Stomach (tissue), 8 donors: ENCODE measurements at regions not wholly inside any gene's neighbourhood (a gene's known extent, or its start where the extent isn't known, plus 50 kb on each side); places are given as distances from the start of the nearest gene placed in this dataset.
A peak's percentile ranks its signal among the peaks of the same experiment; 100 is the strongest.

Source experiments
- DNase-seq, 2 donors: peaks; one replicate each; pipeline versions ENCODE4 v3.0.0 to v3.0.0-alpha.2; 2013 to 2019
- H3K27ac ChIP-seq, 5 donors: fragments of 200-600 bp in 4 of 5; sonication (generic) in 4 of 5; one replicate each; pipeline ENCODE4 v1.5.1; 2013 to 2019; ENCODE audit warnings: mild to moderate bottlenecking in 1 of 5, moderate library complexity in 1 of 5
- H3K27me3 ChIP-seq, 3 donors: fragments of 200-600 bp; sonication (generic); one replicate each; pipeline ENCODE4 v1.5.1; 2017 to 2019; ENCODE audit warnings: mixed run types in 1 of 3
- H3K36me3 ChIP-seq, 4 donors: fragments of 200-600 bp; sonication (generic); 1 replicate in 3 of 4; 2 replicates in 1 of 4; pipeline ENCODE4 v1.5.1; 2016 to 2019
- H3K4me1 ChIP-seq, 4 donors: fragments of 200-600 bp; sonication (generic); one replicate each; pipeline ENCODE4 v1.5.1; 2016 to 2019
- H3K4me3 ChIP-seq, 4 donors: fragments of 200-600 bp; sonication (generic) in 3 of 4; one replicate each; pipeline ENCODE4 v1.5.1; 2016 to 2019; ENCODE audit warnings: mild to moderate bottlenecking in 1 of 4
- H3K9me3 ChIP-seq, 4 donors: fragments of 200-600 bp; sonication (generic); one replicate each; pipeline ENCODE4 v1.5.1; 2016 to 2019
- CTCF ChIP-seq, 7 experiments: fragments of 450-650 bp in 4 of 7; fragments of 200-600 bp in 3 of 7; sonication (generic) in 3 of 7; IDR thresholded peaks; one replicate each; pipeline ENCODE4 v1.5.1; 2016 to 2019; ENCODE audit warnings: antibody characterized with exemption in 7 of 7, control low read depth in 2 of 7, mild to moderate bottlenecking in 1 of 7
- EP300 ChIP-seq: sonication (generic); formaldehyde crosslinking; IDR thresholded peaks from one replicate; pipeline ENCODE4 v1.6.1; 2017; ENCODE audit warnings: antibody characterized with exemption
- POLR2A ChIP-seq, 4 donors: fragments of 450-650 bp; IDR thresholded peaks; one replicate each; pipeline ENCODE4 v1.6.1; 2016; ENCODE audit warnings: antibody characterized with exemption in 4 of 4, control low read depth in 2 of 4, mild to moderate bottlenecking in 1 of 4, moderate library complexity in 1 of 4
- POLR2AphosphoS5 ChIP-seq, 3 donors: sonication (generic); formaldehyde crosslinking; IDR thresholded peaks; one replicate each; pipeline ENCODE4 v1.6.1; 2016; ENCODE audit warnings: antibody characterized with exemption in 3 of 3
- WGBS, 5 donors: extraction: QIAGEN DNeasy Blood & Tissue Kit in 3 of 5; methylation state at CpG; one replicate each; pipeline versions ENCODE4 v1.1.5 to v1.1.7; 2013 to 2018; 5-methylcytosine and 5-hydroxymethylcytosine counted together
- intact Hi-C: fragments of 100-400 bp; cut with DNase I; formaldehyde crosslinking; loops from one replicate; pipeline ENCODE4 v1.15.1; 2023; ENCODE audit warnings: low total_unique reads
- donor health status: healthy with polysubstance abuse.
- donor health status: Bipolar disorder and iron deficiency.
- donor health status: healthy.

GRCh38 chr18:39058386-39059000 is 1492.9 kb upstream of the CELF4 start:
- Histone ChIP-seq H3K9me3 (no peaks in the 10 kb centered on the region), H3K27ac (no peak overlapping the region), H3K36me3 (no peaks in the 10 kb centered on the region), H3K4me1 (no peaks in the 10 kb centered on the region), H3K4me3 (no peak overlapping the region), H3K27me3 (no peaks in the 10 kb centered on the region)
- peak in 1 of 2 donors; percentile 2 for DNase-seq
- no peak for TF ChIP-seq CTCF (IDR thresholded peaks at IDR 0.05)
- no peak for TF ChIP-seq EP300
- TF ChIP-seq POLR2A (IDR thresholded peaks at IDR 0.05) = no peak
- TF ChIP-seq POLR2AphosphoS5 (IDR thresholded peaks at IDR 0.05) = no peak
- WGBS, 5 donors = 56 to 60% (median 58%) methylated on average over 6 of the region's 6 CpGs
- intact Hi-C loops = no loop called here

- 56 to 74% (median 60%) methylated on average over 3 of the region's 3 CpGs for WGBS, 5 donors
- no peak overlapping the region for H3K4me3 ChIP-seq
- no peaks in the 10 kb centered on the region for H3K9me3 ChIP-seq
- H3K27me3 ChIP-seq = no peaks in the 10 kb centered on the region
- no peak overlapping the region for H3K27ac ChIP-seq
- no peak for DNase-seq
- no peaks in the 10 kb centered on the region for H3K4me1 ChIP-seq
- TF ChIP-seq CTCF (IDR thresholded peaks at IDR 0.05) (no peak), EP300 (no peak), POLR2A (IDR thresholded peaks at IDR 0.05) (no peak)
- H3K36me3 ChIP-seq = no peaks in the 10 kb centered on the region
- intact Hi-C loops = no loop called here
These were observed 1491.9 kb upstream of the CELF4 start for GRCh38 chr18:39057423-39058064.

- Histone ChIP-seq H3K27ac (no peak overlapping the region), H3K9me3 (no peaks in the 10 kb centered on the region), H3K4me1 (no peaks in the 10 kb centered on the region), H3K36me3 (no peaks in the 10 kb centered on the region), H3K27me3 (no peaks in the 10 kb centered on the region), H3K4me3 (no peak overlapping the region)
- 21 to 55% (median 32%) methylated on average over 2 of the region's 2 CpGs for WGBS, 5 donors
- TF ChIP-seq POLR2A (IDR thresholded peaks at IDR 0.05) (no peak), CTCF (IDR thresholded peaks at IDR 0.05) (no peak), POLR2AphosphoS5 (IDR thresholded peaks at IDR 0.05) (no peak), EP300 (no peak)
- DNase-seq = peak in 1 of 2 donors; percentile 20
- intact Hi-C loops = no loop called here
These were observed 1488.0 kb upstream of the CELF4 start for GRCh38 chr18:39053571-39053970.

DNA sequence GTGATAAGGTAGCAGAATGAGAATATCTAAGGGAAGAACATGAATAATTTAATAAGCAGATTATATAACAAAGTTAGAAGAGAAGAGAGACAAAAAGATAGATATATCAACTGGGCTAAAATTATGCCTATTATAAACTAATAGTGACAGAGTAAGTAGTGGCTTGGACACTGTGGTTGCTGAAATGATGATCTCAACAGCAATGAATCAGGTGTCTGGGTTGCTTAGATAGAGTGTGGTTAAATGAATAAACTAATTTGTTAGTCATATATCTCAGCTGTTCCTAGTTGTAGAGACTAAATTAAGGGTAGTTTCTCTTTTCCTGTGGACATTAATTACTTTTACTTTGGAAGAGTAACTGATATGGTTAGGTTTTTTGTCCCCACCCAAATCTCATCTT is 1485.4 kb upstream of the CELF4 start:
- Histone ChIP-seq H3K27ac (no peak overlapping the region), H3K27me3 (no peaks in the 10 kb centered on the region), H3K9me3 (peaks cover 0 to 4% (median 0%) of the 10 kb centered on the region in 4 donors), H3K4me1 (no peaks in the 10 kb centered on the region), H3K36me3 (no peaks in the 10 kb centered on the region), H3K4me3 (no peak overlapping the region)
- DNase-seq = no peak
- TF ChIP-seq POLR2A (IDR thresholded peaks at IDR 0.05) (no peak), POLR2AphosphoS5 (IDR thresholded peaks at IDR 0.05) (no peak), CTCF (IDR thresholded peaks at IDR 0.05) (no peak), EP300 (no peak)
- intact Hi-C loops = no loop called here
